ENCODE measurements at regions not wholly inside any gene's neighbourhood (a gene's known extent, or its start where the extent isn't known, plus 50 kb on each side); places are given as distances from the start of the nearest gene placed in this dataset.

- Histone ChIP-seq H3K27ac (ENCODE audit: extremely low read depth, low read depth, low read length) (no peak overlapping the region), H4K20me1 (replicated peaks; ENCODE audit: control insufficient read depth, insufficient read depth, low read length) (no peaks in the 10 kb centered on the region), H3K4me1 (replicated peaks in 1 of 2; ENCODE audit: control insufficient read depth in 2 of 2, insufficient read depth in 2 of 2, low read length in 2 of 2) (no peaks in the 10 kb centered on the region), H2AFZ (ENCODE audit: low read depth, low read length) (no peak overlapping the region), H3K9me3 (replicated peaks; ENCODE audit: control insufficient read depth, insufficient read depth, low read depth, low read length) (no peaks in the 10 kb centered on the region), H3K27me3 (ENCODE audit: control insufficient read depth in 2 of 2, insufficient read depth in 2 of 2, low read length in 2 of 2) (no peaks in the 10 kb centered on the region), H3K4me3 (no peak overlapping the region), H3K36me3 (ENCODE audit: control insufficient read depth, insufficient read depth, low read length) (no peaks in the 10 kb centered on the region), H3K79me2 (ENCODE audit: control insufficient read depth, insufficient read depth, low read length) (no peaks in the 10 kb centered on the region), H3K9me1 (ENCODE audit: control insufficient read depth, insufficient read depth, low read length) (no peaks in the 10 kb centered on the region), H3K4me2 (ENCODE audit: insufficient read depth, low read length) (no peak overlapping the region), H3K9ac (ENCODE audit: insufficient read depth in 1 of 2, low read depth in 2 of 2, low read length in 2 of 2) (no peak overlapping the region)
- CTCF ChIA-PET (ENCODE audit: low intra/inter-chr PET ratio) = no interaction called here
- ATAC-seq = no peak
- TF ChIP-seq KLF16 (IDR thresholded peaks at IDR 0.05) (no peak), PCBP1 (IDR thresholded peaks at IDR 0.05; ENCODE audit: low read depth, low read length, poor library complexity, severe bottlenecking) (no peak), DEAF1 (CRISPR knock-in tag; IDR thresholded peaks at IDR 0.05) (no peak)
- TF ChIP-seq, protein P1, sequence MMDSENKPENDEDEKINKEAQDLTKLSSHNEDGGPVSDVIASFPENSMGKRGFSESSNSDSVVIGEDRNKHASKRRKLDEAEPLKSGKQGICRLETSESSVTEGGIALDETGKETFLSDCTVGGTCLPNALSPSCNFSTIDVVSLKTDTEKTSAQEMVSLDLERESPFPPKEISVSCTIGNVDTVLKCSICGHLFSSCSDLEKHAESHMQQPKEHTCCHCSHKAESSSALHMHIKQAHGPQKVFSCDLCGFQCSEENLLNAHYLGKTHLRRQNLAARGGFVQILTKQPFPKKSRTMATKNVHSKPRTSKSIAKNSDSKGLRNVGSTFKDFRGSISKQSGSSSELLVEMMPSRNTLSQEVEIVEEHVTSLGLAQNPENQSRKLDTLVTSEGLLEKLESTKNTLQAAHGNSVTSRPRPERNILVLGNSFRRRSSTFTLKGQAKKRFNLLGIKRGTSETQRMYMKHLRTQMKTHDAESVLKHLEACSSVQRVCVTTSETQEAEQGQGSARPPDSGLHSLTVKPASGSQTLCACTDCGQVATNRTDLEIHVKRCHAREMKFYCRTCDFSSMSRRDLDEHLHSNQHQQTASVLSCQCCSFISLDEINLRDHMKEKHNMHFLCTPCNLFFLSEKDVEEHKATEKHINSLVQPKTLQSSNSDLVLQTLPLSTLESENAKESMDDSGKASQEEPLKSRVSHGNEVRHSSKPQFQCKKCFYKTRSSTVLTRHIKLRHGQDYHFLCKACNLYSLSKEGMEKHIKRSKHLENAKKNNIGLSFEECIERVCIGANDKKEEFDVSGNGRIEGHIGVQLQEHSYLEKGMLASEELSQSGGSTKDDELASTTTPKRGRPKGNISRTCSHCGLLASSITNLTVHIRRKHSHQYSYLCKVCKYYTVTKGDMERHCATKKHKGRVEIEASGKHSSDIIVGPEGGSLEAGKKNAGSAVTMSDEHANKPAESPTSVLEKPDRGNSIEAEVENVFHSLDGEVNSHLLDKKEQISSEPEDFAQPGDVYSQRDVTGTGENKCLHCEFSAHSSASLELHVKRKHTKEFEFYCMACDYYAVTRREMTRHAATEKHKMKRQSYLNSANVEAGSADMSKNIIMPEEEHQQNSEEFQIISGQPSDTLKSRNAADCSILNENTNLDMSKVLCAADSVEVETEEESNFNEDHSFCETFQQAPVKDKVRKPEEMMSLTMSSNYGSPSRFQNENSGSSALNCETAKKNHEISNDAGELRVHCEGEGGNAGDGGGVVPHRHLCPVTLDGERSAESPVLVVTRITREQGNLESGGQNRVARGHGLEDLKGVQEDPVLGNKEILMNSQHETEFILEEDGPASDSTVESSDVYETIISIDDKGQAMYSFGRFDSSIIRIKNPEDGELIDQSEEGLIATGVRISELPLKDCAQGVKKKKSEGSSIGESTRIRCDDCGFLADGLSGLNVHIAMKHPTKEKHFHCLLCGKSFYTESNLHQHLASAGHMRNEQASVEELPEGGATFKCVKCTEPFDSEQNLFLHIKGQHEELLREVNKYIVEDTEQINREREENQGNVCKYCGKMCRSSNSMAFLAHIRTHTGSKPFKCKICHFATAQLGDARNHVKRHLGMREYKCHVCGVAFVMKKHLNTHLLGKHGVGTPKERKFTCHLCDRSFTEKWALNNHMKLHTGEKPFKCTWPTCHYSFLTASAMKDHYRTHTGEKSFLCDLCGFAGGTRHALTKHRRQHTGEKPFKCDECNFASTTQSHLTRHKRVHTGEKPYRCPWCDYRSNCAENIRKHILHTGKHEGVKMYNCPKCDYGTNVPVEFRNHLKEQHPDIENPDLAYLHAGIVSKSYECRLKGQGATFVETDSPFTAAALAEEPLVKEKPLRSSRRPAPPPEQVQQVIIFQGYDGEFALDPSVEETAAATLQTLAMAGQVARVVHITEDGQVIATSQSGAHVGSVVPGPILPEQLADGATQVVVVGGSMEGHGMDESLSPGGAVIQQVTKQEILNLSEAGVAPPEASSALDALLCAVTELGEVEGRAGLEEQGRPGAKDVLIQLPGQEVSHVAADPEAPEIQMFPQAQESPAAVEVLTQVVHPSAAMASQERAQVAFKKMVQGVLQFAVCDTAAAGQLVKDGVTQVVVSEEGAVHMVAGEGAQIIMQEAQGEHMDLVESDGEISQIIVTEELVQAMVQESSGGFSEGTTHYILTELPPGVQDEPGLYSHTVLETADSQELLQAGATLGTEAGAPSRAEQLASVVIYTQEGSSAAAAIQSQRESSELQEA (IDR thresholded peaks at IDR 0.05; ENCODE audit: low read depth) = no peak
- in situ Hi-C loops (cut with MboI) (no loop called here), intact Hi-C loops (cut with micrococcal nuclease) (no loop called here)
- no TSS peak for BruUV-seq (replicated peaks)
- 0% methylated on average over 2 of the region's 2 CpGs for WGBS (ENCODE audit: insufficient coverage, low coverage, missing lambda C conversion rate)
- FAIRE-seq = no peak
- DNase-seq (ENCODE audit: extremely low read depth in 1 of 4, low spot score in 3 of 4) = no peak
- POLR2A ChIA-PET = no interaction called here
Measured at GRCh38 chr9:20084125-20084524, 295.3 kb upstream of the SLC24A2 start.
